ENCODE measurements at regions not wholly inside any gene's neighbourhood (a gene's known extent, or its start where the extent isn't known, plus 50 kb on each side); places are given as distances from the start of the nearest gene placed in this dataset.

DNA sequence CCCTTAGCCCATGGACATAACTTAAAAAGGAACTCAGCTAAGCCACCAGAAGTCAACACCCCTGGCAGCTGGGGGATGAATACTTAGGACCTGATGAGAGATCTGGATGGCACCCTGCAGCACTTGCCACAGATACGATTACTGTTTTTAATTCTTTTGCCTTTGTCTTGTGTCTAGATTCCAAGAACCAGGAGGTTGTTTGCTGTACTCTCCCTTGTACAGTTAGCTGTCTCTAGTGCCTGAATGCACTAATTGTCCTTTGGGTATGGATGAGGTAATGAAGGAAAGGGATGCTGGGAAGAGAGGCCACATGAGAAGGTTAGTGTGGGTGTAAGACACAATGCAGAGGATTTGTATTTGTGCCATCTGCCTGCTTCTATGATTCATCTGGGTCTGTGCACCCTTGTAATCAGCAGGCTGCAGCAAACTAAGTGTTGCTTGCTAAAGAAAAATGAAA lies 385.8 kb downstream of the KCNRG start:
- H3K4me3 ChIP-seq (ENCODE audit: control insufficient read depth, low read depth, low read length) = no peak overlapping the region
- TF ChIP-seq, protein P1, sequence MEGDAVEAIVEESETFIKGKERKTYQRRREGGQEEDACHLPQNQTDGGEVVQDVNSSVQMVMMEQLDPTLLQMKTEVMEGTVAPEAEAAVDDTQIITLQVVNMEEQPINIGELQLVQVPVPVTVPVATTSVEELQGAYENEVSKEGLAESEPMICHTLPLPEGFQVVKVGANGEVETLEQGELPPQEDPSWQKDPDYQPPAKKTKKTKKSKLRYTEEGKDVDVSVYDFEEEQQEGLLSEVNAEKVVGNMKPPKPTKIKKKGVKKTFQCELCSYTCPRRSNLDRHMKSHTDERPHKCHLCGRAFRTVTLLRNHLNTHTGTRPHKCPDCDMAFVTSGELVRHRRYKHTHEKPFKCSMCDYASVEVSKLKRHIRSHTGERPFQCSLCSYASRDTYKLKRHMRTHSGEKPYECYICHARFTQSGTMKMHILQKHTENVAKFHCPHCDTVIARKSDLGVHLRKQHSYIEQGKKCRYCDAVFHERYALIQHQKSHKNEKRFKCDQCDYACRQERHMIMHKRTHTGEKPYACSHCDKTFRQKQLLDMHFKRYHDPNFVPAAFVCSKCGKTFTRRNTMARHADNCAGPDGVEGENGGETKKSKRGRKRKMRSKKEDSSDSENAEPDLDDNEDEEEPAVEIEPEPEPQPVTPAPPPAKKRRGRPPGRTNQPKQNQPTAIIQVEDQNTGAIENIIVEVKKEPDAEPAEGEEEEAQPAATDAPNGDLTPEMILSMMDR (IDR thresholded peaks at IDR 0.05; ENCODE audit: control insufficient read depth, insufficient read depth, low read depth, low read length, missing control alignments) = no peak
- DNase-seq (ENCODE audit: low read depth) = peak; percentile 80

DNA sequence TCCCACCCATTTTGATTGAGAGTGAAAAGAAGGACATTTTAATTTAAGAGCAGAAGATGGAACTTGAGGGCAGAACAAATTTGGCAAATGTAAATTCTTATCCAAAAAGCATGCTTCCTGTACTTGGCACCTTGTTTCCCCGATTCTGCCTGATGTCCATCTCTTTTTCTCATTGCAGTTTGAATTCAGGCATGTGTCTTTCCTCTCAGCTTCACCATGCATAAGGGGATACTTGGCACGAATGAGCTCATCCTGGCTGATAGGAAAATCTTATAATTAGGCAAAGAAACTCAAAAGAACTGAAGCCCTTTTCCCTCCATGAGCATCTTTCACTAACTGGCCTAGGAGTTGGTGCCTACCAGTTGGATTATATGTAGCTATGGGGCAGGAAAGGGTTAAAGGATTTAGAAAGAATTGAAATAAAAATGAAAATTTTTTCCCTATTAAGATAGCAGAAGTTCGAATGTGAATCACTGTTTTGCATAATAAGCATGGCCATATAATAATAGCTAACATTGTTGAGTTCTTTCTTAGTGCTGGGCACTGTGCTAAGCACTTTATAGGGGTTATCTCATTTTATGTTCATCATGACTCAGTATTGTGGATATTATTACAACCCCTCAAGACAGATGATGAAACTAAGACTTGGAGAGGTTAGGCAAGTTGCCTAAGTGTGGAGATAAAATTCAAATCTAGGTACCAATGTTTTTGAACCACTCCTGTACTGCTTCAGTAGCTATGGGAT lies 386.6 kb downstream of the KCNRG start:
- H3K4me3 ChIP-seq (ENCODE audit: control insufficient read depth, low read depth, low read length) = no peak overlapping the region
- TF ChIP-seq, protein P1 (IDR thresholded peaks at IDR 0.05; ENCODE audit: control insufficient read depth, insufficient read depth, low read depth, low read length, missing control alignments) = no peak
- DNase-seq (ENCODE audit: low read depth) = peak; percentile 81

DNA sequence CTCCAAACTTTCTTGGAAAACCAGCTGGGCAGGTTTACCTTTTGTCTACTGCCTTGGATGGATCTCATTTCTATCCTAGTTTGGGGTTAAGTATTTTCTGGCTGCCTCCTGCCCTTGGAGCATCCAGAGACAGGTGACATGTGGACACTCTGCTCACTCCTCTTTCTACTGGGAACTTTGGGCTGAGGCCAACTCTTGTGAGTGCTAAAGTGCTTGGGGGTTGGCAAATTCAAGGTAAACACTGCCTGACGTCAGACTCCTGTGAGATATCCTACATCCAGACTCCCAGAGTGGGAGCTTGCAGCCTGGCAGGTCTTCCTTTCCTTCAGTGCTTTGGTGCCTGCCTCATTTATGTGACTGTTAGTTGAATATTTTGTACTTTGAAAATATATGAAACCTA lies 388.1 kb downstream of the KCNRG start:
- TF ChIP-seq, protein P1 (IDR thresholded peaks at IDR 0.05; ENCODE audit: control insufficient read depth, insufficient read depth, low read depth, low read length, missing control alignments) = no peak
- H3K4me3 ChIP-seq (ENCODE audit: control insufficient read depth, low read depth, low read length) = no peak overlapping the region
- no peak for DNase-seq (ENCODE audit: low read depth)

DNA sequence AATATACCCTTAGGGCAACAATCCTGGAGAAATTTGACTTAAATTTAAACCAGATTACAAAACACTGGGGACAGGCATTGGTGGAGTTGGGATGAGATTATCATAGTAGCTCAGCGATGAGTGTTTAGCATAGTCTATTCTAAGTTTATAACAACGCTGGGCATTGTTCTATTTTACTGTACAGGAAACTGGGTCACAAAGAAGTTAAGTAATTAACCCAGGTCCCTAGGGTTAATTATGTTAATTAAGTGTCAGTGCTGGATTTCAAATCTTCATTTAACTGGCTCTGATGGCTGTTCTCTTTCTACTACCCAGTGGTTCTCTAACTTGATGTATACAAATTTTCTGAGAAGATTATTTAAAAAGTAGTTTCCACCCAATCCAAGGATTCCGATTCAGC lies 388.9 kb downstream of the KCNRG start:
- TF ChIP-seq, protein P1 (IDR thresholded peaks at IDR 0.05; ENCODE audit: control insufficient read depth, insufficient read depth, low read depth, low read length, missing control alignments) = no peak
- H3K4me3 ChIP-seq (ENCODE audit: control insufficient read depth, low read depth, low read length) = no peak overlapping the region
- no peak for DNase-seq (ENCODE audit: low read depth)

DNA sequence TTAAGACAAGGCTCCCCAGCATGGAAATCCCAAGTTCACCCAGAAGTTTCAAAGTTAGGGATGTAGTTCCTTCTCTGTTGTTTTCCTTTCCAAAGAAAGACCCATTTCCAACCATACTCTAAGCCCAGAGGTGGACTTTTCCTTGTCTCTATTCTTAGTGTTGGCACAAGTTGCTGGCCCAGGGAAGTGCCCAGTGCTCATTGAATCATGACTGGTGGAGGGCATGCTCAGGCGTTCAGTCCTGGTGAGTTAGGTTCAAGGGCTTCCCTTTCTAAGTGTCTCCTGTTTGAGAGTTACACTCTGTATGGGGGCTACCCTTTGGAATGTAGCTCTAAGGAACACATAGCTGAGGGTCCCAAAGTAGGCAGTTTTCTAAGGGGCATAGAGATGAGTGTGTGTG lies 389.5 kb downstream of the KCNRG start:
- H3K4me3 ChIP-seq (ENCODE audit: control insufficient read depth, low read depth, low read length) = no peak overlapping the region
- TF ChIP-seq, protein P1 (IDR thresholded peaks at IDR 0.05; ENCODE audit: control insufficient read depth, insufficient read depth, low read depth, low read length, missing control alignments) = no peak
- DNase-seq (ENCODE audit: low read depth) = no peak

DNA sequence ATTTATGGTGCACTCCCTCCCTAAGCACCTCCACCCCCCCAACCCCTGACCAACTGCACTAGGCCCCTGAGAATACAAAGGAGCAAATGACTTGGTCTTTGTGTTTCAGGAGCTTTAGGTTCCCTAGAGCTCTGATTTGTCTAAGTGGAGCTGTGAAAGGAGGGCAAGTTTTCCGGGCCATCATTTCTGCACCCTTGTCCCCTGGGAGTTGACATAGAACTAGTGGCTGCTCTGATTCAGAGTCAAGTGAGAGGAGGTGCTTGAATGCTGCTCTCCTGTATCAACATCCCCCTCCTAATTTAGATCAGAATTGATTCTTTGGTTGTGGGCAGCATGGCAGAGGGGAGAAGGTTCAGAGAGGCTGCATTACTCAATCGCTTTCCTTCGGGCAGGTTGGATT lies 391.6 kb downstream of the KCNRG start:
- TF ChIP-seq, protein P1 (IDR thresholded peaks at IDR 0.05; ENCODE audit: control insufficient read depth, insufficient read depth, low read depth, low read length, missing control alignments) = no peak
- H3K4me3 ChIP-seq (ENCODE audit: control insufficient read depth, low read depth, low read length) = no peak overlapping the region
- DNase-seq (ENCODE audit: low read depth) = no peak

Data from AG09309 (cell line).